ENCODE measurements at regions not wholly inside any gene's neighbourhood (a gene's known extent, or its start where the extent isn't known, plus 50 kb on each side); places are given as distances from the start of the nearest gene placed in this dataset.

DNA sequence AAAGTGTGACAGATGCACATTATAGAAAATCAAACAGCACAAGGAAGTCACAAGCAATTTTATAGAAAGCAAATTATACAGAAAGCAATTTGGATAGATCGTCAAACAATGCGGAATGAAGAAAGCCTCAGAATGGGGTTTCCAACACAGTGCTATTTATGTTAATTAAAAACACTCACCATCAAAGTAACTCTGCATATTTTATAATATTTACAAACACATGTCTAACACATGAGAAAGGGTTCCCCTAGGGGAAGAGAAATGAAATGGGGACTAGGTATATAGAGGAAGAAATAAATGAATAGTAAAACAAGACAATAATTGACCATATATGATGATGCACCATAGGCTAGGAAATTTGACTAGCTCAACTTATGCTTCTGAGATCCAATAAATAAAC lies 171.2 kb upstream of the XYLT1 start:
- no peak overlapping the region for H3K27ac ChIP-seq (ENCODE audit: low read depth, low read length)
- H3K9me3 ChIP-seq (ENCODE audit: control insufficient read depth in 5 of 5, low read length in 5 of 5) = peaks cover 5 to 23% (median 15%) of the 10 kb centered on the region in 5 donors
- no peaks in the 10 kb centered on the region for H3K36me3 ChIP-seq (ENCODE audit: control insufficient read depth in 5 of 5, insufficient read depth in 5 of 5, low read length in 5 of 5)
- no peak overlapping the region for H3K9ac ChIP-seq (ENCODE audit: low read length in 5 of 5)
- peaks cover 0 to 4% (median 0%) of the 10 kb centered on the region in 5 donors for H3K27me3 ChIP-seq (ENCODE audit: control insufficient read depth in 5 of 5, insufficient read depth in 4 of 5, low read length in 5 of 5)
- H3K4me3 ChIP-seq (ENCODE audit: low read depth in 1 of 5, low read length in 5 of 5) = no peak overlapping the region
- H3K4me1 ChIP-seq (ENCODE audit: control insufficient read depth in 5 of 5, insufficient read depth in 5 of 5, low read length in 5 of 5) = no peaks in the 10 kb centered on the region

DNA sequence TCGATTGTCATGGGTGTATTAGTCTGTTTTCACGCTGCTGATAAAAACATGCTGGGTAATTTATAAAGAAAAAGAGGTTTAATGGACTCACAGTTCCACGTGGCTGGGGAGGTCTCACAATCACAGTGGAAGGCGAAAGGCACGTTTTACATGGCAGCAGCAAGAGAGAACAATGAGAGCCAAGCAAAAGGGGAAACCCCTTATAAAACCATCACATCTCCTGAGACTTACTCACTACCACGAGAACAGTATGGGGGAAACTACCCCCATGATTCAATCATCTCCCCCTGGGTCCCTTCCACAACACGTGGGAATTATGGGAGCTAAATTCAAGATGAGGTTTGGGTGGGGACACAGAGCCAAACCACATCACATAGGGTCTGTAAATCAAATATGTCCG lies 167.4 kb upstream of the XYLT1 start:
- peaks cover 0 to 2% (median 0%) of the 10 kb centered on the region in 5 donors for H3K9me3 ChIP-seq (ENCODE audit: control insufficient read depth in 5 of 5, low read length in 5 of 5)
- H3K4me1 ChIP-seq (ENCODE audit: control insufficient read depth in 5 of 5, insufficient read depth in 5 of 5, low read length in 5 of 5) = no peaks in the 10 kb centered on the region
- no peak overlapping the region for H3K27ac ChIP-seq (ENCODE audit: low read depth, low read length)
- H3K9ac ChIP-seq (ENCODE audit: low read length in 5 of 5) = no peak overlapping the region
- peaks cover 0 to 4% (median 2%) of the 10 kb centered on the region in 5 donors for H3K27me3 ChIP-seq (ENCODE audit: control insufficient read depth in 5 of 5, insufficient read depth in 4 of 5, low read length in 5 of 5)
- H3K36me3 ChIP-seq (ENCODE audit: control insufficient read depth in 5 of 5, insufficient read depth in 5 of 5, low read length in 5 of 5) = no peaks in the 10 kb centered on the region
- no peak overlapping the region for H3K4me3 ChIP-seq (ENCODE audit: low read depth in 1 of 5, low read length in 5 of 5)

DNA sequence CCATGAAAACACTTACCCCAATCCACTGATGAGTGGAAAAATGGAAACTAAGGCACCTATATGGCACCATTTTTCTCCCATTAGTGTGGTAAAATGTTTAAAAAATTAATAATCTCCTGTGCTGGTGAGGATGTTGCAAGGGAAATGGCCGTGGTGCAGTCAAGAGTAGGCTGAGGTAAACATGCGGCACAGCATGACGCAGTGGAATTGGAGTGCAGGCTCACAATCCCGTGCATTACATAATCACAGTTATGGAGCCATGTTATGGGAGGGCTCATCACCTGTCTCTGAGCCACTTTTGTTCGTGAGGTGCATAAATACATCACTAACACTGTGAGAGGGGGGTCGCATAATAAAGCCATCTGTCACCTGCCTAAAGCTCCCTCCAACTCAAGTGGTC lies 164.4 kb upstream of the XYLT1 start:
- Histone ChIP-seq H3K9ac (ENCODE audit: low read length in 5 of 5) (no peak overlapping the region), H3K9me3 (ENCODE audit: control insufficient read depth in 5 of 5, low read length in 5 of 5) (peaks cover 0 to 2% (median 0%) of the 10 kb centered on the region in 5 donors), H3K36me3 (ENCODE audit: control insufficient read depth in 5 of 5, insufficient read depth in 5 of 5, low read length in 5 of 5) (no peaks in the 10 kb centered on the region), H3K27me3 (ENCODE audit: control insufficient read depth in 5 of 5, insufficient read depth in 4 of 5, low read length in 5 of 5) (peaks cover 0 to 5% (median 4%) of the 10 kb centered on the region in 5 donors), H3K4me3 (ENCODE audit: low read depth in 1 of 5, low read length in 5 of 5) (no peak overlapping the region), H3K27ac (ENCODE audit: low read depth, low read length) (no peak overlapping the region), H3K4me1 (ENCODE audit: control insufficient read depth in 5 of 5, insufficient read depth in 5 of 5, low read length in 5 of 5) (no peaks in the 10 kb centered on the region)

DNA sequence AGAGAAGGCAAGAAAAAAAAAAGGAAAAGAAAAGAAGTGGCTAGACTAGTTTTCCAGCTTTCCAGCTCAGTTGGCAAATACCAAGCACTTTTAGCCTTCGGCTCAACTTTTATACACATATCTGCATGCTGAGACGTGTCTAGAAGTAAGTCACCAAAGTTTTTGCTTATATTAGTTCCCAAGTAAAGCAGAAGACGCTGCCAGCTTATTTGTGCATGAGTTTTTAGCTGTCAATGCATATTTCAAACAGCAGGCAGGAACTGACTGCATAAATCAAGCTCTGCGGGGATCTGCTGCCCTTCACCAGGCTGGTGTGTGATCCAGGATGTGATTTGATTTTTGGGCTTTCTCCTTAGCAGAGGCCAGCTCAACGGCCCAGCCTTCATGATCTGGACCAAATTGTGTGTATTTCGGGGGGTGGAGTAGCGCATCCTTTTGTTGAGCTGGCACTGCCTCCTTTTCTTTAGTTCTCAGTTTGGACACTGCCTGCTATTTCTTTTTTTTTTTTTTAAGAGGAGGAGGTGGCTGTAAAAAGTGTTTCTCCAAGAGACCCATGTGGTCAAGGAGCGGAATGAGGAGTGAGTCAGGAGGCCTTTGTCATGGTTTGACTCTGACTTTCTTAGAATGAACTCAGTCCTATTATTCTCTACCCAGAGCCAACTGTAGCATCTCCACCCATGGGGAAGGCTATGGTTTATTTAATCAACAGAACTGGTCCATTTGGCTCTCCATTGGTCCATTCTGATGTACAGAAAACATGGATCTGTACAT lies 162.6 kb upstream of the XYLT1 start:
- Histone ChIP-seq H3K4me1 (ENCODE audit: control insufficient read depth in 5 of 5, insufficient read depth in 5 of 5, low read length in 5 of 5) (no peaks in the 10 kb centered on the region), H3K27ac (ENCODE audit: low read depth, low read length) (no peak overlapping the region), H3K27me3 (ENCODE audit: control insufficient read depth in 5 of 5, insufficient read depth in 4 of 5, low read length in 5 of 5) (peaks cover 0 to 4% (median 3%) of the 10 kb centered on the region in 5 donors), H3K36me3 (ENCODE audit: control insufficient read depth in 5 of 5, insufficient read depth in 5 of 5, low read length in 5 of 5) (no peaks in the 10 kb centered on the region), H3K9ac (ENCODE audit: low read length in 5 of 5) (no peak overlapping the region), H3K4me3 (ENCODE audit: low read depth in 1 of 5, low read length in 5 of 5) (no peak overlapping the region), H3K9me3 (ENCODE audit: control insufficient read depth in 5 of 5, low read length in 5 of 5) (peaks cover 0 to 2% (median 0%) of the 10 kb centered on the region in 5 donors)

DNA sequence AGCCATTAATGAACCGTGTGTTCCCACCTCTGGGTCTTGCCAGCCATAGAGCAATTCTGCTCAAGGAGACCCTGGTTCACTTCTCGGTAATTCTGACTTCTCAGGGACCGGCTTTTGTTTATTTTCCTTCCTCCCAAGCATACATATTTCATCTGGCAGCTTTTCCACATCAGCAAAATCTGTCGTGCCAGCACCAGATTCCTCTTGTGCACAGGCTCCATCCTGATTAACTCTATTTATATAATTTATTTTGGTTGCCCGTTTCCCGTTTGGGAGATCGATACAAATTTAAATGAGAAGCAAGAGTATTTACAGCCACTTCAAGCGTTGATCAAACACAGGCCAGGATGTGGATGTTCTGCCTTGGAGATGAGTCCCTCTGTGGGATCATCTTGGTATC lies 161.9 kb upstream of the XYLT1 start:
- Histone ChIP-seq H3K9me3 (ENCODE audit: control insufficient read depth in 5 of 5, low read length in 5 of 5) (peaks cover under 1 to 4% (median 3%) of the 10 kb centered on the region in 5 donors), H3K27me3 (ENCODE audit: control insufficient read depth in 5 of 5, insufficient read depth in 4 of 5, low read length in 5 of 5) (peaks cover 0 to 4% (median 3%) of the 10 kb centered on the region in 5 donors), H3K4me1 (ENCODE audit: control insufficient read depth in 5 of 5, insufficient read depth in 5 of 5, low read length in 5 of 5) (no peaks in the 10 kb centered on the region), H3K36me3 (ENCODE audit: control insufficient read depth in 5 of 5, insufficient read depth in 5 of 5, low read length in 5 of 5) (no peaks in the 10 kb centered on the region), H3K9ac (ENCODE audit: low read length in 5 of 5) (no peak overlapping the region), H3K4me3 (ENCODE audit: low read depth in 1 of 5, low read length in 5 of 5) (no peak overlapping the region), H3K27ac (ENCODE audit: low read depth, low read length) (no peak overlapping the region)

DNA sequence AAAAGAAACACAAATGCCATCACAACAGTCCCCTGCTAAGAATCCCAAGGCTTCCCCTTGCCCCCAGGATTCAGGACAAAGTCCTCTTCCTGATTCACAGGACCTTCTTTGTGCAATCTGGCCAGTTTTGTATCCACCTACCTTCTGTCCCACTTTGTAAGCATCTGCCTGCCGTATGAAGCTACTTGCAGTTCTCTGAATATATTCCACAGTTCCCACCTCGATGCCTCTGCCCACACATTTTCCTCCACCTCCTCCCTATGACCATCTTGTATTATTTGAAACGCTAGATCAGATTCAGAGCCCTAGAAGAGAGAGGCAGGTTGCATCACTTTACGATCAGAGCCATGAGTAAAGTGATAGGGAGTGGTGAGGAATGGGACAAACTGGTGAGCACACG lies 159.2 kb upstream of the XYLT1 start:
- Histone ChIP-seq H3K4me3 (ENCODE audit: low read depth in 1 of 5, low read length in 5 of 5) (no peak overlapping the region), H3K9ac (ENCODE audit: low read length in 5 of 5) (no peak overlapping the region), H3K36me3 (ENCODE audit: control insufficient read depth in 5 of 5, insufficient read depth in 5 of 5, low read length in 5 of 5) (no peaks in the 10 kb centered on the region), H3K27ac (ENCODE audit: low read depth, low read length) (no peak overlapping the region), H3K27me3 (ENCODE audit: control insufficient read depth in 5 of 5, insufficient read depth in 4 of 5, low read length in 5 of 5) (peaks cover 0 to 4% (median 3%) of the 10 kb centered on the region in 5 donors), H3K9me3 (ENCODE audit: control insufficient read depth in 5 of 5, low read length in 5 of 5) (peaks cover 3 to 26% (median 19%) of the 10 kb centered on the region in 5 donors), H3K4me1 (ENCODE audit: control insufficient read depth in 5 of 5, insufficient read depth in 5 of 5, low read length in 5 of 5) (no peaks in the 10 kb centered on the region)

DNA sequence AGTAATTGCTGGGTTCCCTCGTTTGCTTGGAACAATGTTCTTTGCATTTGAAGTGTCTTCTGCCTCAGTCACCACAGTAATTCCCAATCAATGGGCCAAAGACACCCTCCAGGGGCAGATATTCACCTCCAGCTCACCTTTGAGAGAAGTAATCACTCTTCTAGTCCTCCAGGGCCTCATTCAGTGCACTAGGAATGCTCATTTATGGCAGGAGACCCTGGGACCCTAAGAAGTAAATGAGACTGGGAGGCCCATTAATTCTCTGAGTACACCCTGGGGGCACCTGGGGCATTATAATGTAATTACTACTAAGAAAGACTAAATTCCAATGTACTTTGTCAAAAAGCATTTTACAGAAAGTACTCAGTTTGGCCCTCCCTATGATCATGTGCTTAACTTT lies 158.2 kb upstream of the XYLT1 start:
- Histone ChIP-seq H3K36me3 (ENCODE audit: control insufficient read depth in 5 of 5, insufficient read depth in 5 of 5, low read length in 5 of 5) (no peaks in the 10 kb centered on the region), H3K4me3 (ENCODE audit: low read depth in 1 of 5, low read length in 5 of 5) (no peak overlapping the region), H3K4me1 (ENCODE audit: control insufficient read depth in 5 of 5, insufficient read depth in 5 of 5, low read length in 5 of 5) (no peaks in the 10 kb centered on the region), H3K27ac (ENCODE audit: low read depth, low read length) (no peak overlapping the region), H3K9ac (ENCODE audit: low read length in 5 of 5) (no peak overlapping the region), H3K27me3 (ENCODE audit: control insufficient read depth in 5 of 5, insufficient read depth in 4 of 5, low read length in 5 of 5) (peaks cover 0 to 4% (median 3%) of the 10 kb centered on the region in 5 donors), H3K9me3 (ENCODE audit: control insufficient read depth in 5 of 5, low read length in 5 of 5) (peaks cover 3 to 30% (median 24%) of the 10 kb centered on the region in 5 donors)

DNA sequence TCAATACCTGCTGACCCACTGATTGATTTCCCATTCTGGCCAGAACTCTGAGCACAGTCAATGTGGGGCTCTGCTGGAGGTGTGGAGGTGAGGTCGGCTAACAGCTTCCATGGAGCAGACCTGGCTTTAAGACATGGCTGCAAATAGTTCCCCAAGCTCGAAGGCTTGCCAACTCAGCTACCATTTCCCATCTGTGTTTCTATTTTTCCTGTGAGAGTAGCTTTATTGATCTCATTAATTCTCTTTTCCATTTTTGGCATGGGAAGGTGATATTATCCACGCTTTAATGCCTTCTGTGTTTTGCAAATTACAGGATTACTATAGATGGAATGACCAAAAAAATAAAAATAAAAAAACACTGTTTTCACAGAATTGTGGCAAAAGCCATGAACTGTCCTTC lies 151.6 kb upstream of the XYLT1 start:
- peaks cover 0 to 24% (median 20%) of the 10 kb centered on the region in 5 donors for H3K9me3 ChIP-seq (ENCODE audit: control insufficient read depth in 5 of 5, low read length in 5 of 5)
- H3K4me1 ChIP-seq (ENCODE audit: control insufficient read depth in 5 of 5, insufficient read depth in 5 of 5, low read length in 5 of 5) = no peaks in the 10 kb centered on the region
- H3K36me3 ChIP-seq (ENCODE audit: control insufficient read depth in 5 of 5, insufficient read depth in 5 of 5, low read length in 5 of 5) = no peaks in the 10 kb centered on the region
- no peak overlapping the region for H3K27ac ChIP-seq (ENCODE audit: low read depth, low read length)
- H3K4me3 ChIP-seq (ENCODE audit: low read depth in 1 of 5, low read length in 5 of 5) = no peak overlapping the region
- H3K27me3 ChIP-seq (ENCODE audit: control insufficient read depth in 5 of 5, insufficient read depth in 4 of 5, low read length in 5 of 5) = no peaks in the 10 kb centered on the region
- H3K9ac ChIP-seq (ENCODE audit: low read length in 5 of 5) = no peak overlapping the region

DNA sequence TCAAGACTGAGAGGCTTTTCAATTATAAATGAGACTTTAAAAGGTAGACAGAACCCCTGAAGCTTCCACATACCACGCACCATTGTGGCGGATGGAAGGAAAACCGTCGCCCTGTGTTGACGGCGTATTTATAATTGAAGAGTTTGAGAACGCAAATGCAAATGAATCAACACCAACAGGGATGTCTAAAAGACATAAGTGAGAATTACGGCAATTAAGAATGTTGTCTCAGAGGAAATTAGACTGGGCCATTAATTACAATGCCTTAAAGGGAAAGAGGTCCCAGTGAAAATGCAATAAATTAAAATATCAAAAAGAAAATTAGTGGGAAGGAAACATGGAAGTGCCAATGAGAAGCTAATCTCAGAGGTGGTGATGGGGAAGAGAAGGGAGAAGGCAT lies 148.5 kb upstream of the XYLT1 start:
- no peak overlapping the region for H3K9ac ChIP-seq (ENCODE audit: low read length in 5 of 5)
- no peaks in the 10 kb centered on the region for H3K4me1 ChIP-seq (ENCODE audit: control insufficient read depth in 5 of 5, insufficient read depth in 5 of 5, low read length in 5 of 5)
- no peak overlapping the region for H3K4me3 ChIP-seq (ENCODE audit: low read depth in 1 of 5, low read length in 5 of 5)
- no peaks in the 10 kb centered on the region for H3K9me3 ChIP-seq (ENCODE audit: control insufficient read depth in 5 of 5, low read length in 5 of 5)
- no peaks in the 10 kb centered on the region for H3K27me3 ChIP-seq (ENCODE audit: control insufficient read depth in 5 of 5, insufficient read depth in 4 of 5, low read length in 5 of 5)
- H3K36me3 ChIP-seq (ENCODE audit: control insufficient read depth in 5 of 5, insufficient read depth in 5 of 5, low read length in 5 of 5) = no peaks in the 10 kb centered on the region
- H3K27ac ChIP-seq (ENCODE audit: low read depth, low read length) = no peak overlapping the region

DNA sequence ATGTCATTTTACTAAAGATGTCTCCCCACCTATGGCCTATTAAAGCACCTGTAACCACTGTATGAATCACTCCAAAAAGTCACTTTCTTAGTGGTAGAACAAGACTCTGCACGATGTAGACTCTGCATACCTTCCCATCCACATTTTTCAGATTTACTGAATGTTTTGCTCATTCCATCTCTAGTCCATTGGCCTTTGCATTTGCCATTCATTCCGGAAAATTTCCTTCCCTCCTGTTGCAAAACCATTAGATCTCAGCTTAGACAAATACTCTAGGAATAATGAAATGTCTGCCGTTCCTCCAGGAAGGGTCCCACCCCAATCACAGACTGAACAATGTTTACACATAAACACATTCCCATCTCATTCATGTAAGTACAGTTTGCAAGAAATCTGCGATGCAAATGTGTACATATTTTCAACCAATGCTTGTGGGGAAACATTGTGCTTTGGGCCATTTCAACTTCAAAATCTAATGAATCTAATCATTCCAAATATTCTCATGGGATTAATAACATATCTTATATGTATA lies 146.3 kb upstream of the XYLT1 start:
- H3K9me3 ChIP-seq (ENCODE audit: control insufficient read depth in 5 of 5, low read length in 5 of 5) = no peaks in the 10 kb centered on the region
- no peaks in the 10 kb centered on the region for H3K4me1 ChIP-seq (ENCODE audit: control insufficient read depth in 5 of 5, insufficient read depth in 5 of 5, low read length in 5 of 5)
- H3K4me3 ChIP-seq (ENCODE audit: low read depth in 1 of 5, low read length in 5 of 5) = no peak overlapping the region
- H3K27me3 ChIP-seq (ENCODE audit: control insufficient read depth in 5 of 5, insufficient read depth in 4 of 5, low read length in 5 of 5) = no peaks in the 10 kb centered on the region
- H3K27ac ChIP-seq (ENCODE audit: low read depth, low read length) = no peak overlapping the region
- H3K9ac ChIP-seq (ENCODE audit: low read length in 5 of 5) = no peak overlapping the region
- H3K36me3 ChIP-seq (ENCODE audit: control insufficient read depth in 5 of 5, insufficient read depth in 5 of 5, low read length in 5 of 5) = no peaks in the 10 kb centered on the region
